ENCODE measurements at regions not wholly inside any gene's neighbourhood (a gene's known extent, or its start where the extent isn't known, plus 50 kb on each side); places are given as distances from the start of the nearest gene placed in this dataset.
"Not testable (repeated sequence)": the region's sequence is repeated elsewhere in the genome, so short reads cannot be mapped to it uniquely, and the experiment has no call there.

- DNase-seq: no peak
These were observed 196.4 kb downstream of the ANKRD7 start for GRCh38 chr7:118420888-118421287.

DNA sequence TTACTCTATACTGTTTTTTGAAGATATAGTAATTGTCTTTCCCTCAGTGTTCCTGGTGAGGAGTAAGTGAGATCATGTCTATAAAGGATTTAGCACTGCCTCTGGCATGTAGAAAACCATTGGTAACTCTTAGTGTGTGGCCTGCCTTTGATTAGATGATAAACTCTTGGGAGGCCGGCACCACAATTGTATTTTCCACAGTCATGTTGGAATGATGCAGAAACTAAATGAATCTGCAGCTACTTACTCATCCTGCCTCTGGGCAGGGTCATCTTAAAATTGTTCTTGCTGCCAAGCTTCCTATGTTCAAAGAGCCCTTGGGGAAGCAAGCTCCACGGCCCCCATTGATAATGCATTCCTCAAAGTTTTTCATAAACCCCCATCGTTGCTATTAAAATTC is 204.6 kb downstream of the ANKRD7 start:
- DNase-seq: no peak

- no peak for DNase-seq
These were observed 212.2 kb downstream of the ANKRD7 start for GRCh38 chr7:118436663-118437062.

- DNase-seq: not testable (repeated sequence)
These were observed 224.5 kb downstream of the ANKRD7 start for GRCh38 chr7:118449030-118449429.

- no peak for DNase-seq
These were observed 225.5 kb downstream of the ANKRD7 start for GRCh38 chr7:118449797-118450567.

- DNase-seq: no peak
These were observed 227.6 kb downstream of the ANKRD7 start for GRCh38 chr7:118452128-118452527.

DNA sequence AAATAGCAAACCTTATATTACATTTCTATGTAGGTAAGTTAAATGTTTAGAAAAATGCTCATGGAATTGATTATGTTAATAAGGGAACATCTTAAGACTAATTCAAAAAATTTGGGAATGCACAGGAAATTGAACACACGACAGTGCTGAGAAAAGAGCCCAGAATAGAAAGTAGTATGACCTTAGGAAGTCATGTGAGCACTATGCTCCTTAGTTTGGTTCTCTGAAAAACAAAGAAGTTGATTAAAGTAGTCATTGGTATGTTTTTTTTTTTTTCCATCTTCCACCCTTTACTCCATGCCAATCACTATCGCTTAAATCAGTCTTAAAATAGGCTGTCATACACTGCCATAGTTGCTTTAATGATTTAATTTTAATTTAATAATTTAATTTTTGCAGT is 242.9 kb downstream of the ANKRD7 start:
- no peak for DNase-seq

- no peak for DNase-seq
These were observed 248.1 kb downstream of the ANKRD7 start for GRCh38 chr7:118472581-118472980.

- peak; percentile 58 for DNase-seq
These were observed 248.8 kb downstream of the ANKRD7 start for GRCh38 chr7:118473271-118473670.

- DNase-seq: no peak
These were observed 251.5 kb downstream of the ANKRD7 start for GRCh38 chr7:118476036-118476435.

DNA sequence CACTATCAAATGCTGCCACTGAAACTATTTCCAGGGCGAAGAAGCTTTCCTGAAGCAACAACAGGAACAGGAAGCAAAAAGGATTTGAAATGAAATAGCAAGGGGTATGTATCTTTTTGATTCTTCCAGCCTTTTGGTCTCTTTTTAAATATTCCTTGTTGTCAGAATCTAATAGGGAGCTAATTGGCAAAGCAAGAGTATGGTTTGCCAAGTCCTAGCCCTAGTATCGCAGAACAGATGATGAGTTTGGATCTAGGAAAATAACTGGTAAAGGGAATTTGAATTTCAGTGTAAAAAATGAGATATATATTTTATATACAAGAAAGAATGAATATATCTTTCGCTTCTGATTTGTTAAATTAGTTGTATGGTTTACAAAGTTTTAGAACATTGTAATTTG is 252.5 kb downstream of the ANKRD7 start:
- DNase-seq: peak; percentile 32

- no peak for DNase-seq
These were observed 253.7 kb downstream of the ANKRD7 start for GRCh38 chr7:118478236-118478635.

- DNase-seq: peak; percentile 71
These were observed 254.4 kb downstream of the ANKRD7 start for GRCh38 chr7:118478931-118479330.

GRCh38 chr7:118492466-118492865 is 268.0 kb downstream of the ANKRD7 start:
- DNase-seq: peak; percentile 65

GRCh38 chr7:118496138-118496644 is 271.7 kb downstream of the ANKRD7 start:
- no peak for DNase-seq

GRCh38 chr7:118502235-118502634 is 277.7 kb downstream of the ANKRD7 start:
- no peak for DNase-seq

GRCh38 chr7:118511146-118511545 is 286.6 kb downstream of the ANKRD7 start:
- no peak for DNase-seq

- no peak for DNase-seq
These were observed 292.8 kb downstream of the ANKRD7 start for GRCh38 chr7:118517275-118517674.

DNA sequence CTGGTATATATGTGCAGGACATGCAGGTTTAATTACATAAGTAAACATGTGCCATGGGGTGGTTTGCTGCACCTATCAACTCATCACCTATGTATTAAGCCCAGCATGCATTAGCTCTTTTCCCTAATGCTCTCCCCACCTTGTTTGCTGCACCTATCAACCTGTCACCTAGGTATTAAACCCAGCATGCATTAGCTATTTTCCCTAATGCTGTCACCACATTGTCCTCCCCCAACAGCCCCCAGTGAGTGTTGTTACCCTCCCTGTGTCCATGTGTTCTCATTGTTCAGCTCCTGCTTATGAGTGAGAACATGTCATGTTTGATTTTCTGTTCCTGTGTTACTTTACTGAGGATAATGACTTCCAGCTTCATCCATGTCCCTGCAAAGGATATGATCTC is 300.5 kb downstream of the ANKRD7 start:
- no peak for DNase-seq

GRCh38 chr7:118531566-118531965 is 307.1 kb downstream of the ANKRD7 start:
- DNase-seq: no peak

DNA sequence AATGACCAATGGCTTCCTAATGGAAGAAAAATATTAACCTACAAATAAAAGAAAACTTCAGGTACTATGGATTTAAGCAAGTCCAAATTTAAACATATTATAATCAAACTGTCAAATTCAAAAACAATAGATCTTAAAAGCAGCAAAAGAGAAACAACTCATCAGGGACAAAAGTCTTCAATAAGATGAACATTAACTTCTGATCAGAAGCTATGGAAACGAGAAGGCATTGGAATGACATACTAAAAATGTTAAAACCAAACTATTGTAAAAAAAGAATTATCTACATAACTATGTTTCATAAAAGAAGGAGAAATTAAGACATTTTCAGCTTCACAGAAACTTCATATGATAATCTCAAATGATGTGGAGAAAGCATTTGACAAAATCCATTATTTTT is 334.7 kb downstream of the ANKRD7 start:
- DNase-seq: no peak

DNA sequence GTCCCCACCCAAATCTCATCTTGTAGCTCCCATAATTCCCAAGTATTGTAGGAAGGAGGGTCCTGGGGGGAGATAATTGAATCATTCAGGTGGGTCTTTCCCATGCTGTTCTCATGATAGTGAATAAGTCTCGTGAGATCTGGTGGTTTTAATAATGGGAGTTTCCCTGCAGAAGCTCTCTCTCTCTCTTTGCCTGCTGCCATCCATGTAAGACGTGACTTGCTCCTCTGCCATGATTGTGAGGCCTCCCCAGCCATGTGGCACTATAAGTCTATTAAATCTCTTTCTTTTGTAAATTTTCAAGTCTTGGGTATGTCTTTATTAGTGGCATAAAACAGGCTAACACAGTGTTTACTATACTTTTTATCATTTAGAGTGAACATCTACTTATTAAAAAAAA is 338.8 kb downstream of the ANKRD7 start:
- no peak for DNase-seq

- DNase-seq: no peak
These were observed 348.1 kb downstream of the ANKRD7 start for GRCh38 chr7:118572604-118573003.

DNA sequence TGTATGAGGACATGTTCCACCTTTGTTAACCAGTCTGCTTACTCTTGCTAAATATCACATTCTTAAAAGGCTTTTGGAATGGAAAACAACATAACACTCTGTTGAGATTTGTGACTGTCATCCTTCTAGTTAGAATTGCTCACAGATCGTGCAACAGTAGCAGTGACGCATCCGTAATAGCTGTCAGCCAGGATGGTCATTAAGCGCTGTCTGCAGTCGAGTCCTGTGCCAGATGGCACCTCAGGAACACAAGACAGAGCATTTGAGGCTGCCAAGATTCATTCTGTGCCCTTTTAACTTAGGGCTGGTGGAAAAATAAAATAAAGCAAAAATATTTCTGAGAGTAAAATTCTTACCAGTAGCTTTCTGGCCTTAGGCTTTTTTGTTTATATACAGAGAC is 348.6 kb downstream of the ANKRD7 start:
- peak; percentile 91 for DNase-seq

DNA sequence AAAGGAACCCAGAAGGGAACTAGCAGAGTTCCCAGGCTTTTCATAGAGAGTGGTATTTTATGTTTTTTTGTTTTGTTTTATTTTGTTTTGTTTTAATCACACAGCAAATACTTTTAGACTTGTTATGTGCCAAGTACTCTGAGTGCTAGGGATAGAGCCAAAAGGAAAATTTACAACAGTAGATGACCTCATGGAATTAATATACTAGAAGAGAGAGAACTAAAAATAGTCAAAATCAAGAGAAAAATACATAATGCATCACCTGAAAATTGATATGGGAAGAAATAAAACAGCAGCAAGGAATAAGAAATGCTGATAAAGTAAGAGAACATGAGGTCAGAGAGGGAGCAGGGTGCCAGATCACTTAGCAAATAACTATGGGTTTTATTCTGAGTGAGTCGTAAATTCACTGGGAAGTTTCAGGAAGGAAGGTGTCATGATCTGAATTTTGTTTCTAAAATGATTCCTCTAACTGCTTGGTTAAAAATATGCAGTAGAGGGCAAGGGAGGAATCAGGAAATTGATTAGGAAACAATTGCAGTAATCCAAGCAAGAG is 351.0 kb downstream of the ANKRD7 start:
- DNase-seq: no peak
